HG03159 (cell line): ENCODE measurements at regions not wholly inside any gene's neighbourhood (a gene's known extent, or its start where the extent isn't known, plus 50 kb on each side); places are given as distances from the start of the nearest gene placed in this dataset.

Source experiments
- ATAC-seq: cut with Tn5 transposase; IDR thresholded peaks from one replicate; pipeline ENCODE4 v1.9.1; 2021; ENCODE audit warnings: mild to moderate bottlenecking, moderate library complexity; ENCODE audit not compliant: unreplicated experiment

DNA sequence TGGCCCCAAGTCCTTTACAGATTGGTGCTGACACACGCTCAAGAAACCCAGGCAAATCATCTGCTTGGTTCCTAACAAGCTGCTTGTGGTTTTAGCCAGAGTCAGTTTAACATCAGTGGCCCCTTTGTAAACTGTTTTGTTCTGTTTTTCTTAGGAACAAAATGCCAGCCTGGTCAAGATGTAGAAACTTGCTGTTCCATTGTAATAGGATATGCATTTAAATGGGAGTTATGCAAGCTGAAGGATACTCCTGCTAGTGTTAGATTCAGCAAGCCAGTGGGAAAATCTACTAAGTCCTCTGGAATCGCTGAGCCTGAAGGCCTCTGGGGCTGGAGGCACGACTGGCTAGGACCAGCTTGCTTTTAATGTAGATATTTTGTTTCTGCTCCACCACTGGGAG lies 391.1 kb downstream of the TLE4 start:
- no peak for ATAC-seq

DNA sequence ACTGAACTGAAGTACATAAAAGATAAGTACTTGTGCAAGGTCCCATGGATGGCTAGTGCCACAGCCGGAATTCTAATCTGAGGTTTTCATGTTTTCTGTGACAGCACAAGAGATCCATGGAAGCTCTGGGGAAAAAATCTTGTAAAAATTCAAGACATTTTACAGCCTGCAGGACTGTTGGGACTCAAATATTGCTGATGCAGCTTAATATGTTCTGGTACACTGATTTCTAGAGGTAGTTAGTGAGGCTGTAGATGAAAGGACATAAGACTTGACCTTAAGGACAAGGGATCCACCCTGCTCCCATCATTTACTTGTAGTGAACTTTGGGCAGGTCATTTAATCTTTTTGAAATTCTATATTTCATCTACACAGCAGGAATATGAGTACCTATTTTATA lies 390.4 kb downstream of the TLE4 start:
- no peak for ATAC-seq

DNA sequence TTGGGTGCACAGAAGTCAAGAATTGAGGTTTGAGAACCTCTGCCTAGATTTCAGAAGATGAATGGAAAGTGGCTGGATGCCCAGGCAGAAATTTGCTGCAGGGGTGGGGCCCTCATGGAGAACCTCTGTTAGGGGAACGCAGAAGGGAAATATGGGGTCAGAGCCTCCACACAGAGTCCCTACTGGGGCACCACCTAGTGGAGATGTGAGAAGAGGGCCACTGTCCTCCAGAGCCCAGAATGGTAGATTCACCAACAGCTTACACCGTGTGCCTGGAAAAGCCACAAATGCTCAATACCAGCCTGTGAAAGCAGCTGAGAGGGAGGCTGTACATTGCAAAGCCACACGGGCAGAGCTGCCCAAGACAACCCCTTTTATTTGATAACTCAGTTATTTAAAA lies 383.5 kb downstream of the TLE4 start:
- no peak for ATAC-seq

DNA sequence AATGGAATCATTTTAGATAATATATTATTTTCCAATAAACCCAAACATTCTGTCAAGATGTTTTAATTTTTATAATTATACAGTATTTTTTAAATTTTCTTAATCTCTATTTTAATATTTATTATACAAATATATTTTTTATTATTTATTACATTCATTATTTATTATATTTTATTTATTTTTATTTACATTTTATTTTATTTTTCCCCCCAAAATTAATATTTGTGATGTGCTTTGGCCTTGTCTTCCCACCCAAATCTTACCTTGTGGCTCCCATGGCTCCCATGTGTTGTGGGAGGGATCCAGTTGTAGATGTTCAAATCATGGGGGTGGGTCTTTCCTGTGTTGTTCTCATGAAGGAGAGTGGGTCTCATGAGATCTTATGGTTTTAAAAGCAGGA lies 382.1 kb downstream of the TLE4 start:
- no peak for ATAC-seq

DNA sequence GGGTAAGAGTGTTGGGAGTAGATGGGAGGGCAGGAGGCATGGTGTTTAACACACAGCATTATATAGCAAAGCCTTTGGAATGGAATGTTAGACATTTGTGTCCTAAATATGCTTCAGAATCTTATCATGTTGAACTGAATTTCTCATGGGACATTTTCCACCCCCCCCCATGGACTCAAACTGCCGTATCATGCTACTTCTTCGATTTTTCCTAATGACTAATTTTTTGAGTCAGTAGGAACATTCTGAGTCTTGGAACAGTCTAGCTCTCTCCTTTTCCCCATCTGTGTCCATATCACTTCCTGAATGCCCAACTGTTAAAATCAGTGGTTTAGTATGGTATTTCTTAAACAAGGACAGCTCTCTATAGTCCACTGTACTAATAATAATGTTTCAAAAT lies 380.6 kb downstream of the TLE4 start:
- ATAC-seq, result no peak

DNA sequence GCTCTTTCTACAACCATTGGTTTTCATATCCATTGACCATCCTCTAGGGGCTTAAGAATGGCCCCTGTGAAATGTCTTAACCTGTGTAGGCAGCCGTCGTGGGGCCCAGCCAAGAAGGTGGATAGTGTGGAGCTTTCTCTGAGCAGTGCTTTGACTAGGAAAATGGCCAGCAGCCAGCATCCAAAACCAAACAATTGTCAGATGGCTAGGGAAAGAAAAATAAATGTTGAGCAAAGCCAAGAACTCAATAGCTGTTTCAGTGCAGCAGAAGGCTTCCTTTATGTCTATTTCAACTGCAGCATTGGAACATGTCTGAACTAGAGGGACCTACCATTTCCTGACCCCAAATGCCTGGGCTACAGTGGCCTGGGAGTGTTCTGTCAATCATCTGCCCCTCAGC lies 374.9 kb downstream of the TLE4 start:
- ATAC-seq, result no peak

DNA sequence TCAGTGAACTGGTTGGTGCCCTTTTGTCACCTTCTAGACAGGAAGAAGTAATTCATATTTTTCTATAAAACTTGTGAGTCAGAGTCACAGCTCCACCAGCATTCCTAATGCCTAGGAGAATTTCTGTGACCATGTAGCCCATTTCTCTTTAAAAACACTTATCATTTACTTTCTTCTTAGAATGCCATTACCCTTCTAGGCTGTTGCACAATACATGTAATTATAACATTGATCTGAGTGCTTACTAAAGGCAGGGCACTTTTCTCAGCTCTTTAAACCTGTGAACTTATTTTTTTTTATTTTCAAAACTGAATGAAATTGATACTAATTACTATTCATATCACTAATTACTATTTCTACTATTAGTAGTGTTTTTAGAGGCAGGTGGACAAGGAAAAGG lies 373.7 kb downstream of the TLE4 start:
- ATAC-seq, result no peak

DNA sequence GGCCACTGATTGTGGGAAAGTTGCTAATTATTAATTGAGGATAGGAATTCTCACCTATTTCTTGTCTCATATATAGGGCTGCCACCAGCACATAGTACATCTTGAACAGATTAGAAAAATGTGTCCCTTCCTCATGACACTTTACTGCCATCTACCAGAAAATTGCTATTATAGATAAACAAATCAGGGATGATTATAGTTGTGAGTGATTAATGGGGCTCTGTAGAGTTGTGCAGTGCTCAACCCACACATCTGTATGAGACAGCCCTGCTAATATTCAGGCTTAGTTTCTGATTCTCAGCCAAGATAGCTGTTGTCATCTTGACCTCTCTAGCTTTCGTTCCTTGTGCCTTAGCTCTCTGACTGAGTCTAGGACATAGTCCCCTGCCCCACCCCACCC lies 373.3 kb downstream of the TLE4 start:
- ATAC-seq, result no peak

DNA sequence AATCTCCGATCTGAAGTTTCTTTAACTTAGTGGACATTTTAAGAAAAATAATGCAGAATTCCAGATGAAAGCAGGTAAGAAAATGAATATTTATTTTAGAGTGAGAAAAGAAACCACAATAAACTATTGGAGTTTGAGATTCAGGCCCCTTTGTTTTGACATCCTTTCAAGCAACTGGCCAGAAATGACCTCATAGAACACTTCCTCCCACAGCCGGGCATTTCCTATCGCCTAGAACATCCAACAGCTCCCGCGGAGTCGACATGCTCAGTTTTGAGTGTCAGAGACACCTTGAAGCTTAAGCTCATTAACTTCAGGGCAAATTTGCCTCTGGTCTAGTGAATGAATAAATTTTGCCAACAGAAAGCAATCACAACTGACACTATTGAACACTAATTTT lies 369.2 kb downstream of the TLE4 start:
- ATAC-seq, result no peak

DNA sequence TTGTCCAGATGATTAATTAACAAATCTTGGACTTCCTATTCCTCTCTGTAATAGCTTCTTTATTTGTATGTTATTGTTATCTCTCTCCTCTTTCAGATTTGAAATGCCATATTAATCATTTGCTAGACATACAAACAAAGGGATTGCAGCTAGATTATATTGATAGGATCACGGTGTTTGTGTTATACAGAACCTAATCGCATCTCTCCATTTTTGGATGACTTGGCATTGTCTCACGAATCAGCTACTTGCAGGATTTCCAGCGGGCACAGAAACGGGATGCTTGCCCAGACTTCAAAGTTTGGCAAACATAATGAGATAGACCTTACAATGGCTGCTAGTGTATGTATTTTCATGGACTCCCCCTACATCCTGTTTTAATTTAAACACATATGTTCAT lies 368.1 kb downstream of the TLE4 start:
- no peak for ATAC-seq

DNA sequence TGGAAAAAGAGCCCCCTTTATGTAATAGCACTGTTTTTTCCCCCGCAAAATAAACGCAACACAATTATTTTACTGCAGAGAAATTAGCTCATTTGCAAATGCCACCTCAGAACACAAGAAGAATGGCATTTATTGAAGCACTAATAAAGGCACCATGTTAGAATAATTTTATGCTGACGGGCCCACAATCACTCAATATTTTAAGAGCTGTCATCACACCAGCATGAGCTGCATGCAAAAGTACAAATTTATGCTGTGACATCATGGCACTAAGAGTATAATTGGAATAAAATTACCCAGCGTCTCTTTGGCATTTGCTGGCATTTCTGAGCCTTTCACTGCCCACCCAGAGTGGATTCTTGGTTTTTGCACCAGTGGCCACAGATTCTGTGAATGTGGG lies 364.6 kb downstream of the TLE4 start:
- ATAC-seq, result no peak

DNA sequence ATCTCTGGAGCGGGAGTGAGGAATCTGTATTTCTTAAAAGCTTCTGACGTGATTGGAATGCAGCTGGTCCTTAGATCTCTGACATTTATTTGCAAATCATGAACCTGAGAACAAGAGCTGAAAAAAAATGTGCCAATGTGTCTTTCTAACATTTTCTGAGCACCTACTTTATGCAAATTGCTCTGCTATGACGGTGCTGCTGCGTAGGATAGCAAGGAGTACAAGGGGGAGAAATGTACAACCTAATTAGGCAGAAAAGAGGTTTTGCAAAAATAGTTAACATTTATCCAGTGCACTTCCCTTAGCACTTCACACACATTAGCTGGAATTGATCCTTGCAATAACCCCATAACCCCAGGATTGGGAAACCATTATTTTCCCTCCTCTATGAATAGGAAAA lies 357.5 kb downstream of the TLE4 start:
- no peak for ATAC-seq

DNA sequence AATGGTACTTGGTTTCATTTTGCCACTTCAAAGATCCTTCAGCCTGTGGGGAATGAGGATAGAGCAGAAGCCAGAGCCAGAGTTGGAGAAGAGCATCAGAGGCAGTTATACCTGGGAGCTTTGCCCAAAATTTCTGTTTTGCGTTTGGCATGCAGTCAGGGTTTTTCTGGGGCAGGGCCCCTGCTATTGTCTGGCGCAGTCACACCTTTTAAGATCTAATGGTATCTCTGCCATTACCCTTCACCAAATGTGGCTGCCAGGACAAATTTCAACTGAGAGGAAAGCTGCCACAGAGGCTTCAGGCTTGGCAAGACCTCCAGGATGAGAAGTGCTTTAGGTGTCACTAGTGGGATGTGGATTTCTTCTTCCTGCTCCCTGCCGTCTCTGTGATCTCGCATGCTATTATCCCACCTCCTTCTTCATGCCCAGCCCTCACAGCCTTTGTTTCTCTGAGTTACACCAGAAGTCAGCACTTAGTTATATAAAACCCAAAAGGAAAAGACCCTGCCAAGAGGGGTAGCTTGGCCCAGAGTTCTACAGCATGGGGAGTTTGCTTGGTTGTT lies 357.0 kb downstream of the TLE4 start:
- ATAC-seq, result no peak

DNA sequence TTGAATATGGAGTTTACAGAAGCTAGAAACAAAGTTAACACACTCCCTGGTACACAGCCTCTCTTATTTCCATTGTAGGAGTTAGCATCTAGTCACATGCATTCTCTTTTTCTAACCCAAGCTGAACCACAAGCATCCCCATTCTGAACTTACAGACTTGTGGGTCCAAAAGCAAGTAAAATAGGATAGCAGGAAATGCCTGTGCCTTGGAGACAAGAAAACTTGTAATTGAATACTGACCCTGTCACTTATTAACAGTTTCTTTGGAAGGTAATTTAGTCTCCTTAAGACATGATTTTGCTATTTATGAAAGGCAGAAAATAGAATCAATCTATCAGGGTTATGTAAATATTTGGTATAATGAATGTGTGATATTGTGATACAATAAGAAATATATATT lies 353.6 kb downstream of the TLE4 start:
- ATAC-seq, result no peak

DNA sequence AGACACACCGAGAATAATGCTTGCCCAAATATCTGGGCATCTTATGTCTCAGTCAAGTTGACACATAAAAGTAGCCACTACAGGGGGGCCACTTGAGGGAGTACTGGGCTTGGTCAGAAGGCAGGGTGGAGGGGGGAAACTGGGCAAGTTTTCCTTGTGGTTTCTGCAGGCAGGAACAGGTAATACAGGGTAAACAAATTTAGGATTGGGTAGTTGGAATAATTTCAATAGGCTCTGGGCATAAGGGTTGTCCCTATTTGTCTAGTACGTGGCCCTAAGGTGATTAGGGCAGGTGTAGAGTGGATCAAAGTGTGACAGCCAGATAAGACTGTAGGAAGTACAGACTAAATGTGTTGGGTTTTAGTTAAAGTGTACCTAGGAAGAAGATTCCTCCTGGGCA lies 353.1 kb downstream of the TLE4 start:
- no peak for ATAC-seq

DNA sequence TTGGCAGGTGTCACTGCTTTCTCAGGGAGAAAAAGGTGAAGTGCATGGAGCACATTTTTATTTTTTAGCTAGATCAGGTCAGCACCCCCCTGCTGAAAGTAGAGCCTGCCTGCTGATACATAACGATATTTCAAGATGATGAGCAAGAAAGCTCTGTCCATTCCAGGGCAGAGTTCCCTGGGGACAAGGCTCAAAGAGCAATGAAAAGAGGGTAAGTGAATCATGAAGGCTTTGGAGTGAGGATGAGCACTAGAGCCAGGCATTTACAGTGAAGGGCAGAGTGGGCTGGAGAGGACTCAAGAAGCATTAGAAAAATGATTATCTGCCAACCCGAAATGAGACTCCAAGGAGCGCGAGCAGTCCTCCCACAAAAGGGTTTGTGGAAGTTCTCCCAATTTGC lies 345.7 kb downstream of the TLE4 start:
- ATAC-seq, result no peak

DNA sequence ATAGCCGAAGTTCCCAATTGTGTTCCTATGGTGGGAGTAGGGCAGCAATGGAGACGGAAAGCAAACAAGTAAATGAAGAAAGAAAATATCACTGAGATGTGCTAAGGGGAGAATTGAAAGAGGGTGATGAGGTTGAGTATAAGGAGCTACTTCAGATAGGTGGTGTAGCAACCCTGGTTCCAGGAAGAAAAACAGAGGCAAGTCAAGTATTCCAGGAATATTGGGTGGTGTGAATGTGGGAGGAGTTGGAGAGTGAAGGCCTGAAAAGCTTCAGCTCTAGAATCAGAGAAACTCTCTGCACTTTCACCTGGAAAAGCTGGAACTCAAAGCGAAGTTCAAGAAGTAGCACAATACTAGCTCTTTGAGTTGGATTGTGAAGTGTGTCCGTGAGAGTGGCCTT lies 342.1 kb downstream of the TLE4 start:
- no peak for ATAC-seq

DNA sequence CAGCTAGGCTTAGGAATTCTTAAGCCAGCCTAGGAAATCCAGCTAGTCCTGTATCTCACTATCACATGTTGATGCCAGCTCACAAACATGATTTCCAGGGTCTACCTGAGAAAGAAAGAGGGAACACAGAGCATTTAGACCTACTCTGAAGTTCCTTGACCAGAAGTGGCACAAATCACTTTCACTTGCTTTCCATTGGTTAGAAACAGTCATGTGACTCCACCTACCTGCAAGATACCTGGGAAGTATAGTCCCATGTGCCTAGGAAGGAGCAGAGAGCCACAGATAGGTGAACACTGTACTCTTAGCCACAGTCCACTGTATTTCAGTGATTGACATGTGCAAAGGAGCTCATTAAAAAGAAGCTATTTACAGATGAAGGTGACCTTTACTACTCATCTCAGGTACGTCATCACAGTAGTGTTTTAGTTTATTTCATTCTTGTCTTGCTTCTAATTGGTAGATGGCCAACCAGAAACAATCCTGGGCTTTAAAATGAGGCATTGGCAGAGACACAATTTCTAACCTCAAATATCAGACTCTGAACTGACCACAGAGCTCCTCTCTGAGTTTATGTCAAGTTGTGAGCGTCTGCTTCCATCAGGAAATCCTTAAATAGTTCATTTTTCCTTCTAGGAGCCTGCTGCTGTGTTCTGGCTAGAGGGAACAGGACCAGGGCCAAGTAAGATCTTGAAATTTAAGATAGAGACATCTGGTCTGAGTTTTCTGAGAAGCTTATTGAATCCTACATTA lies 340.7 kb downstream of the TLE4 start:
- no peak for ATAC-seq

DNA sequence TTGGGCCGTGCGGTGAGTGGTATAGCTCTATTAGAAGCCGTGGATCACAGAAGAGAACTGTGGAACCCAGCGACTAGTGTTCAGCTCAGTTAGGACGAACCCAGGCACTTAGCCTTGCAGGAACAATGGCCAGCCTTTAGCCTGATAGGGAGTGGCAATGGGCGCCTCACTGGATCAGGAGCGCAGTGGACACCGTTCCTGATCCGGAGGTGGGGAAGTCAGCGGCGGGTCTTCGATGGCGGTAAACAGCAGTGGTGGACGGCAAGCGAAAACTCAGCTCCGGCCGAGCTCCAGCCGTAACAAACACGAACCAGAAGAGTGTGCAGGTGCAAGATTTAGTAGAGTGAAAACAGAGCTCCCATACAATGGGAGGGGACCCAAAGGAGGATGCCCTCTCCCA lies 340.0 kb downstream of the TLE4 start:
- ATAC-seq, result no peak

DNA sequence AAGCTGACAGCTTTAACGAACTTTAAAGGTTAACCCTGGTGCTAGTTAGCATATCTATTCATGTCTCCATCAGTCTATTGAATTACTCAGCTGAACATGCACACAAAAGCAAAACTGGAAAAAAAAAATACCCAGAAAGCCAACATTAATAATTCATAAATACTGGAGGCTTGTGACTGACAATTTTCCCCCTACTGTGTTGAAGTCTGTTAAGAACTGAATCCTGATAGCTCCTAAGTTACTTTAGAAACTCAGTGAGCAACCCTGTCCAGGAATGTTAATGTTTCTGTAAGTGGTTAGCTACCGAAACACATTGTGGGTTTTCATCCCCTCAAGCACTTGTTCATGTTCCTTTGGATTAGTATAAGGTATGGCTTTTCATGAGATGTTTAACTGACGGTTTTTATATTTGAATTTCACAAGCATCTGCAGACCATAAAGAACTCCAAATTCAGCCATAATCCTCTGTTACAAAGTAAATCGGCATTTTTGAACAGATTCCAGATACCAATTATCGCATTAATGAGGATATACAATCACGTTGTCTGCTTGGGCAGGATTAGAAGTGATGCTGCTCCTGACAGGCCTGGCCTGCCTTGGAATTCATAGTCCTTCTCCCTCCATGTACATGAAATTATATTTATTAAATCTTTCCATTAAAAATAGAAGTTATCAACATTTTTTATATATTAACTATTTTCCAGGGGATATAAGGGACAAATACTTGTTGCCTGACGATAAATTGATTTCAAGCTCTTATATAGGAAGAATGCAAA lies 331.2 kb downstream of the TLE4 start:
- no peak for ATAC-seq

DNA sequence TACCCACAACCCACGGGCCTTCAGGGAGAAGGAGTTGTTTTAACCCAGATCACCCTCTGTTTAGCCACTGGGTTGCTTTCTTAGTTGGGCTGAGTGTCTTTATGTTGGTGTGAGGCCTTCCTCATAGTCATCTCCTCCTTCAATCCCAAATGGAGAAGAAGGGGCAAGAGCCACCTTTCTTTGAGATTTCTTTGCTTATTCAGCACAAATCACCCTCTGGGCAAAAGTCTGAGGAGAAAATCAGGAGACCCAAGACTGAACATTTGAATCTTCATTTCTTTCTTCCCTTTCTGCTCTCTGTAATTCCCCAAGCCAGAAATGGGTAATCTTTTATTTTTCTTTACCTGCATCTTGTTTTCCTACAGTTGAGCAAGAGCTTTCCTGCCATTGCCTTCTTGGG lies 329.0 kb downstream of the TLE4 start:
- no peak for ATAC-seq

DNA sequence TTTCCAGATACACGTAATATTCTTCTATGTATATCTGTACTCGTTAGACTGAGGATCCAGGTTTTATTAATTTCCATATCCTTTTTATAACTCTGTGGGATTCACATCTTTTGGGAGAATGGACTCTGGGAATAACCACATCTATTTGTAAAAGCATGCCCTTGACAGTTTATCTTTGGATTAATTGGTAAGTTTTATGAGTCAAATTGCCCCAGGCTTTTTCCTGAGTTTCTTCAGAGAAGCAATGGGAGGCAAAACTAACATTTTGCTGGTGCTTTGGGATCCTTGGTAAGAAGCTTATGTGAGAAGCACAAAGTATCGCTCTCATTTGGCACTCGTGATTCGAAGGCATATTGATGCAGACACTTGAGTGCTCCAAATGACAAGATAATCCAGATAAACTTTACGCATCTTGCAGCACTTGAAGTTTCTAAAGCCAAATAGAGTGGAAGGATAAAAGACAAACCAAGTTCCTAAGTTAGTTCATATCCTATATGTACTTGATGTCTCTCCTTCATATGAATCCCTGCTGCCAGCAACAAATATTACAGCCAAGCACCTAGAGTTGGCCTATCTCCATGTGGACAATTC lies 324.7 kb downstream of the TLE4 start:
- no peak for ATAC-seq
